ENCODE measurements at regions not wholly inside any gene's neighbourhood (a gene's known extent, or its start where the extent isn't known, plus 50 kb on each side); places are given as distances from the start of the nearest gene placed in this dataset.

DNA sequence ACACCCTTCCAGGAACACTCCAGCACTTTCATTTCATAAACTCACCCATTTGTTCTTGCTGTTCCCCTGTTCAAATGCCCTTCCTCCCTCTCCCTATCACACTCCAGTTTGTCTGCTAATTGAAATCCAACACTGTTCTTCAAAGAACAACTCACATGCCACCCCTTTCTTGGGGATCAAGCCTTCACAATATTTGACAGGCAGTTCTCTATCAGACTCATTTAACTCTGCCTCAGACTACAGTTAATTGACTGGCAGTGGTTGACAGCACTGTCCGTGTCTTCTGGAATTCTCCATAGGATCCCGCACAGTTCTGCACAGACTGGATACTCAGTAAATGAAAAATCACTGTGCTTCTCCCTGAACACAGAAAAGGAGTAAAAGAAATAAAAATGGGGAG lies 87.8 kb downstream of the PMP22 start:
- H3K4me3 ChIP-seq (ENCODE audit: low read depth, low read length), result no peak overlapping the region
- TF ChIP-seq, protein P1, sequence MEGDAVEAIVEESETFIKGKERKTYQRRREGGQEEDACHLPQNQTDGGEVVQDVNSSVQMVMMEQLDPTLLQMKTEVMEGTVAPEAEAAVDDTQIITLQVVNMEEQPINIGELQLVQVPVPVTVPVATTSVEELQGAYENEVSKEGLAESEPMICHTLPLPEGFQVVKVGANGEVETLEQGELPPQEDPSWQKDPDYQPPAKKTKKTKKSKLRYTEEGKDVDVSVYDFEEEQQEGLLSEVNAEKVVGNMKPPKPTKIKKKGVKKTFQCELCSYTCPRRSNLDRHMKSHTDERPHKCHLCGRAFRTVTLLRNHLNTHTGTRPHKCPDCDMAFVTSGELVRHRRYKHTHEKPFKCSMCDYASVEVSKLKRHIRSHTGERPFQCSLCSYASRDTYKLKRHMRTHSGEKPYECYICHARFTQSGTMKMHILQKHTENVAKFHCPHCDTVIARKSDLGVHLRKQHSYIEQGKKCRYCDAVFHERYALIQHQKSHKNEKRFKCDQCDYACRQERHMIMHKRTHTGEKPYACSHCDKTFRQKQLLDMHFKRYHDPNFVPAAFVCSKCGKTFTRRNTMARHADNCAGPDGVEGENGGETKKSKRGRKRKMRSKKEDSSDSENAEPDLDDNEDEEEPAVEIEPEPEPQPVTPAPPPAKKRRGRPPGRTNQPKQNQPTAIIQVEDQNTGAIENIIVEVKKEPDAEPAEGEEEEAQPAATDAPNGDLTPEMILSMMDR (IDR thresholded peaks at IDR 0.05; ENCODE audit: low read depth, low read length, missing control alignments), result no peak
- no peak for DNase-seq (ENCODE audit: low read depth)

DNA sequence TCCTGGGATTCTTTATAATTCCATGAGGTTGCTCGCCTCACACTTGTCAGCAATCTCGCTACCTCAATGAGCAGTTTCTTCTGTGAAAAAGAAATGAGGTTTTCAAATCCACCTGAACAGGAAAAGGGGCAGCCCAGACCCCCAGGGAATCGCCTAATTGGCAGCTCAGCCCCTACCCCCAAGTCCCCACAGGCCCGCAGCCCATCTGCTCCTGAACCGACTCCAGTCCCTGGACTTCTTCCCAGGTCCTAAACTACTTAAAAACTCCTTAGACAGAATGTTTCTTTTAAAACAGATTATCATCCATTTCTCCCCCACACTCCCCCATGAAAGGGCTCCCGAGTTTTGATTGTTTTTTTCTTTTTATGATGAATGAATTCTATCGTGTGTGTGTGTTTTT lies 89.8 kb downstream of the PMP22 start:
- H3K4me3 ChIP-seq (ENCODE audit: low read depth, low read length), result no peak overlapping the region
- TF ChIP-seq, protein P1 (IDR thresholded peaks at IDR 0.05; ENCODE audit: low read depth, low read length, missing control alignments), result no peak
- no peak for DNase-seq (ENCODE audit: low read depth)

DNA sequence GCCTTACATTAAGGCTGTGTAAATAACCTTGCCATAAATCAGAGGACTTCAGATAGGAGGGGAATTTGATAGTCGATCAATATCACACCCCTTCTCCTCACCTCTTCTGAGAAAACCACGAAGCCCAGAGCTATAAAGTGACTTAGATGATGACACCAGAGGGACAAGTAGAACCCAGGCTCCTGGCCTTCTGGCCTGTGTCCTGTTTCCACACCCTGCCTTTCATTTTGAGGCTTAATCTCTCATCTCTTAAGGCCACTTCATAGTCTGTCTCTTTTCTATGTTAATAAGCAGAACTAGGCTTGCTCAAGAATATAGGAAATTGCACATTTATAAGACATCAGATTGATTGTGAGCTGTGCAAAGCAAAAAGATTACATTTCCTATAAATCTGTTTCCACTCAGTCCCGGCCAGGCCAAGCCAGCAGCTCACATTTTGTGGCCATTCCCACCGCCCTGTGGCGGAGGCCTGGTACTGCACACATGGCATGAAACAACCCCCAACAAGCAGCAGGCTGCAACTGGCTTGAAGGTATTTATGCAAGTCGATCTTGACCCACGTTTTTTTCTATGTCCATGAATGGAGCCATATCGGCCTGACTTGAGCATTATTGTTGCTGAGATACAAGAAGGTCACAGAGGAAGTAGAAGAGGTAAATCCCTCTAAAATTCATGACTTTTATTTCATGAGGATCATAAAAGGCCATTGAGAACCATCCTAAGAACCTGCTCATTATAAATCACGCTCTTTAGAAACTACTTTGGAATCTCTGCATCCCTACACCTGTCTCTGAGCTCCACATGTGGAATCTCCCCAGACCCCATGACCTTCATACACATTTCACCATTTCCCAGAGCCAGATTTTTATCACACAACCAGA lies 93.7 kb downstream of the PMP22 start:
- H3K4me3 ChIP-seq (ENCODE audit: low read depth, low read length), result no peak overlapping the region
- DNase-seq (ENCODE audit: low read depth), result no peak
- TF ChIP-seq, protein P1 (IDR thresholded peaks at IDR 0.05; ENCODE audit: low read depth, low read length, missing control alignments), result peak; percentile 84

DNA sequence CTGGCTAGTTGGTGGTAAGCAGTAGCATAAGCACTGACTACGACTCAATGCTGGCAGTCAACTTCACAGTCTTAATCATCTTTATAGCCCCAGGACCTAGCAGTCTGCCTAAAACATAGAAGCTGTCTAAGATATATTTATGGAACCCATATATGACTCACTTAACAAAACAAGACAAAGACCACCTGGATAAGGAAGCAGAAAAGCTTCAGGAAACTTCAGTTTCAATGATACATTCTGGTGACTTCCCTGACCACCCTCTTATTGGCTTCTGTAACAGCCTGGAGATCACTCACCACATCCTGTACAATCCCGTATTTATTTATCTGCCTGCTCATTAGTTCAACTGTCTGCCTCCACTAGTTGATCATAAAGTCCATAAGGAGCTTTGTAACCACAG lies 95.5 kb downstream of the PMP22 start:
- H3K4me3 ChIP-seq (ENCODE audit: low read depth, low read length), result no peak overlapping the region
- DNase-seq (ENCODE audit: low read depth), result no peak
- TF ChIP-seq, protein P1 (IDR thresholded peaks at IDR 0.05; ENCODE audit: low read depth, low read length, missing control alignments), result no peak

DNA sequence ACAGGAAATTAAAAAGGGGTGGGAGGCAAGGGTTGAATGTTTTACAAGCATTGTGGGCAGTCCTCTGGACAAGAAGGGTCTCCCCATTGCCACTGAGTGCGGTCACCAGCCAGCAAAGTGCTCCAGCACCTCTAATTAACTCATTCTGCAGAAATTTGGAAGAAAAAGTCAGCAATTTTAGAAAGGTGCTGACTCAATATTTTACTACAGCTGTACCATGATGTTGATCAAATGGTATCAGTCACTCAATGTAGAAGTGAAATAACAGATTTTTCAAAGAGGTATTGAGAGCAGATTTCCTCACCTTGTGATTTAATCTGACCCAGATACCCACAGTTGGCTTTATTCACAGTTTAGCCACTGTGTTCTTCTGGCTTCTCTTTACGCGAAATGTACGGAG lies 96.7 kb downstream of the PMP22 start:
- TF ChIP-seq, protein P1 (IDR thresholded peaks at IDR 0.05; ENCODE audit: low read depth, low read length, missing control alignments), result no peak
- H3K4me3 ChIP-seq (ENCODE audit: low read depth, low read length), result no peak overlapping the region
- no peak for DNase-seq (ENCODE audit: low read depth)

DNA sequence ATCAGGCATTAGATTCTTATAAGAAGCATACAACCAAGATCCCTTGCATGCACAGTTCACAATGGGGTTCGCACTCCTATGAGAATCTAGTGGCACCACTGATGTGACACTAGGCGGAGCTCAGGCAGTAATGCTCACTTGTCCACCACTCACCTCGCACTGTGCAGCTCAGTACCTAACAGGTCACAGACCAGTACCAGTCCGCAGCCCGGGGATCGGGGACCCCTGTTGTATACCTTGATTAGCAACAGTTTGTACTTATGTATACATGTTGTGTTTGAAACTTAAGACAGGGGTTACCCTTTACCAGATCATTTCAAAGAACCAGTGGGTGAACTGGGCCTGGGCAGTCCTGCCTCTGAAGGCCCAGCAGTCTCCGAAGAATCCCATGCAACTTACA lies 103.7 kb downstream of the PMP22 start:
- H3K4me3 ChIP-seq (ENCODE audit: low read depth, low read length), result no peak overlapping the region
- no peak for DNase-seq (ENCODE audit: low read depth)
- TF ChIP-seq, protein P1 (IDR thresholded peaks at IDR 0.05; ENCODE audit: low read depth, low read length, missing control alignments), result no peak

DNA sequence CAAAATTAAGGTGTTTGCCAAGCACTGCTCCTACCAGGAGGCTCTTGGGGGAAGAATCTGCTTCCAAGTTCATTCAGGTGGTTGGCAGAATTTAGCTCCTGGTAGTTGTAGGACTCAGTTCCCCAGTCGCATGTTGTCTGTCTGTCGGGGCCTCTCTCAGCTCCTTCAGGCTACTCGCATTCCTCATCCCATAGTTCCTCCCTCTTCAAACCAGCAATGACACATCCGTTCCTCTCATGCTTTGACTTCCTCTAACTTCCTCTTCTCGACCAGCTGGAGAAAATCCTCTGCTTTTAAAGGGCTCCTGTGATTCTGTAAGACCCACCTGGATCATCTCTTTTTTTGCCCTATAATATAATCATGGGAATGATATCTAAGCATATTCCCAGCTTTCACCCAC lies 108.1 kb downstream of the PMP22 start:
- DNase-seq (ENCODE audit: low read depth), result no peak
- TF ChIP-seq, protein P1 (IDR thresholded peaks at IDR 0.05; ENCODE audit: low read depth, low read length, missing control alignments), result no peak
- H3K4me3 ChIP-seq (ENCODE audit: low read depth, low read length), result no peak overlapping the region

Data from GM12864 (cell line).